CD1c-positive myeloid dendritic cell (primary cell): ENCODE measurements at regions not wholly inside any gene's neighbourhood (a gene's known extent, or its start where the extent isn't known, plus 50 kb on each side); places are given as distances from the start of the nearest gene placed in this dataset.
"Not testable (repeated sequence)": the region's sequence is repeated elsewhere in the genome, so short reads cannot be mapped to it uniquely, and the experiment has no call there.

Experiments
- DNase-seq: peaks from one replicate; pipeline ENCODE4 v3.0.0-alpha.2; 2016; ENCODE audit errors: extremely low spot score

DNA sequence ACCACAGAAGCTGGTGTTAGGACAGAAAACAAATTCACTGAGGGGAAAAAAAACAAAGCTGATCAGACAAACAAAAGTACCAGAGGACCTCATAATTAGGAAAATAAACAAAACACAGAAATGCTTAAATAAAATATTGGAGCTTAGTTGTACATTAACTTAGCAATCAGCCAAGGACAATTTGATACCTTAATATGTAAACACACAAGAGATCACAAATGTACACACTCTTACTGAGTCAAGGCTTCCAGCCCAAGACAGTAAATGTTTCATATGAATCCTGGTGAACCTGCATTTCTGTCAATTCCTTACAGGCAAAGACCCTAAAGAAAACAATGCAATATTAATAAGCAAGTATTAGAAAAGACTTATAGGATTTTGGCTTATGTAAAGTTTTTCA lies 62.0 kb upstream of the SPTLC3 start:
- no peak for DNase-seq

DNA sequence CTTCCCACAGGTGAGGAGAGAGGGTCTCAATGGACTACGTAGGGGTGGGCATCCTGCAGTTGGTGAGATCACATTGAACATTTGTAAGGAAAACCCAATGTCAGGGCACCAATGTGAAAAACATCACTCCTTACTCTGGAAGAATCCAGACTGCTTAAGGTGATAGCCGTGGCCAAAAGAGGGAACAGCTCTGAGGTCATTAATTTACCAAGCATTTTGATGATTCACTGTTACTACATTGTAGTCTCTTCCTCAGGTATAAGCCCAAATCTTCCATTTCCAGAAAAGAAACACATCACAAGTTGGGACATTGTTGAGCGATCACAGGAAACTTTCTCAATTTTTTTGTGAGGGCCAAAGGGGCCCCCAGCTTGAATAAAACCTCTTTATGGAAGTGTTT lies 61.1 kb upstream of the SPTLC3 start:
- no peak for DNase-seq

DNA sequence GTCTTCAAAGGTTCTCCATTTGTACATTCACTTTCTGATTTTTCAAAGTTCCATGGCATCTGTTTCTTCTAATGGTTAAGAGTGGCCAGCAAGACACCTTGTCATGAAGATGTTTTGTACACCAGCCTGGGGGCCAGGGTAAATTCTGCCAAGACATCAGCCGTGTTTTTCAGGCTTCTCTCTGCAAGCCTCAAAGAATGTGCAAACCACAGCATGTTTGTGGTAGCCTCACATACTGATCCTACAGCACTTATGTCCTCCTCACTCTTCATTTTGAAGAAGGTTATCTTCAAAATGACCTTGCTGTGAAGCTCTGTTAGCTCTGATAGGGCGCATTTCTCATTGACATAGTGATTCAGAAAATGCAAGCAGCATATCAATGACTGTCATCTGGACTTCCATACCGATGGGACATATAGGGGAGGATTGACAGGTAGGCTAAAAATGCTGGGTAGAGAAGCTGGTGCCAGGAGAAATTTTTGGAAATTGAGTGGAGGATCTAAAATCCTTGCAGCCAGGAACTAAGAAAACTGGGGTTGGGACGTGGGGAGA lies 59.3 kb upstream of the SPTLC3 start:
- DNase-seq, result no peak

DNA sequence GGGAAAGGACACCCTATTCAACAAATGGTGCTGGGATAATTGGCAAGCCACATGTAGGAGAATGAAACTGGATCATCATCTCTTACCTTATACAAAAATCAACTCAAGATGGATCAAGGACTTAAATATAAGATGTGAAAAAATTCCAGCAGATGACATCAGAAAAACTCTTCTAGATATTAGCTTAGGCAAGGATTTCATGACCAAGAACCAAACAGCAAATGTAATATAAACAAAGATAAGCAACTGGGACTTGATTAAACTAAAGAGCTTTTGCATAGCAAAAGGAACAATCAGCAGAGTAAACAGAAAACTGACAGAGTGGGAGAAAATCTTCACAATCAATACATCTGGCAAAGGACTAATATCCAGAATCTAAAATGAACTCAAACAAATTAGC lies 54.5 kb upstream of the SPTLC3 start:
- DNase-seq, result not testable (repeated sequence)

DNA sequence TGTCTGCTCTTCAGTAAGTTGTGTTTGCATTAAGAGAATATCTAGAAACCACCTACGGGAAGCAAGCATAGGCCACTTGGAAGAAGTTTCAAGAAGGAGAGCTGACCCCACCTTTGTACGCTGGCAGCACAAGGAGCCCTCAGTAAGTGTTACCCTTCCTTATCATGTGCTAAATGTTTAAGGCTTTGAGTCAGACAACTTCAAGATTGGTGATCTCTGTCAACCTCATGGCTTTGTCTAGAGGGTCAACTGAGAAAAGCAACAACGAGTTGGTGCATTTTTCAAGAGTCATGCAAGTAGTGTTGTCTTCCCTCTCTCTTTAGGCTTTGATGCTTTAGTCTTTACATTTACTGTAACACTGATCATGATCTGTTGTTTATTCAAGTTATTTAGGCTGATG lies 53.2 kb upstream of the SPTLC3 start:
- DNase-seq, result no peak

DNA sequence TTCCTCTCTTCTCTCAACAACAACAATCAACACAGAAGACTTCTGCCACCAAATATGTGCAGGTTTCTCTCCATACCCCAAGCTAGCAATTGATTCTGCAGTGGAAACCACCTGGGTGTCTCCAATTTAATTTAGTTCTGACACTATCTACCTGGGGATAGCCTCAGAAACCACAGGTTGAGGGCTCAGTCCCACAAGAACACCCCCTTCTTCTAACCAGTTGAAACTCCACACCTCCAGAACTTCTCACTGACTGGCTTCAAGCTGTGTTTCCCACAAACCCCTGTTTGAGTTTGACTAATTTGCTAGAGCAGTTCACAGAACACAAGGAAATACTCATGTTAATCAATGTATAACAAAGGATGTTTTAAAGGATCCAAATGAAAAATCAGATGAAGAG lies 52.5 kb upstream of the SPTLC3 start:
- no peak for DNase-seq

DNA sequence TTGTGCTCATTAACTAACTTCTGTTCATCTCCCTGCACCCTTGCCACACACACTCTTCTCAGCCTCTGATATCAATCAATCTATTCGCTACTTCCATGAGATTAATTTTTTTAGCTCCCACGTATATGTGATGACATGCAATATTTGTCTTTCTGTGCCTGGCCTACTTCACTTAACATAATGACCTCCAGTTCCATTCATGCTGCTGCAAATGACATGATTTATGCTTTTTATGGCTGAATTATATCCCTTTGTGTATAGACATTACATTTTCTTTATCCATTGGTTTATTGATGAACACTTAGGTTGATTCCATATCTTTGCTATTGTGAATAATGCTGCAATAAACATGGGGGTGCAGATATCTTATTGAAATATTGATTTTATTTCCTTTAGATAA lies 50.8 kb upstream of the SPTLC3 start:
- no peak for DNase-seq
